Prostate gland (tissue), 2 donors: ENCODE measurements at regions not wholly inside any gene's neighbourhood (a gene's known extent, or its start where the extent isn't known, plus 50 kb on each side); places are given as distances from the start of the nearest gene placed in this dataset.

Experiments
- CTCF ChIP-seq, 4 experiments: fragments of 200-600 bp in 2 of 4; fragments of 450-650 bp in 2 of 4; sonication (generic) in 2 of 4; IDR thresholded peaks; 1 replicate in 3 of 4; 2 replicates in 1 of 4; pipeline ENCODE4 v1.5.1; 2016 to 2019; ENCODE audit warnings: antibody characterized with exemption in 4 of 4, mild to moderate bottlenecking in 2 of 4, moderate library complexity in 2 of 4
- POLR2A ChIP-seq: fragments of 450-650 bp; IDR thresholded peaks from one replicate; pipeline ENCODE4 v1.6.1; 2016; ENCODE audit warnings: antibody characterized with exemption, mild to moderate bottlenecking
- POLR2AphosphoS5 ChIP-seq: sonication (generic); formaldehyde crosslinking; IDR thresholded peaks from one replicate; pipeline ENCODE4 v1.6.1; 2017; ENCODE audit warnings: antibody characterized with exemption

GRCh38 chr5:12269164-12269563 lies 364.9 kb upstream of the CTNND2 start:
- TF ChIP-seq CTCF (IDR thresholded peaks at IDR 0.05) (no peak), POLR2A (no peak), POLR2AphosphoS5 (no peak)
